Naive thymus-derived CD8-positive, alpha-beta T cell (primary cell): ENCODE measurements at regions not wholly inside any gene's neighbourhood (a gene's known extent, or its start where the extent isn't known, plus 50 kb on each side); places are given as distances from the start of the nearest gene placed in this dataset.

Experiments used
- ATAC-seq, 2 donors: fragments of 150-1000 bp; cut with Tn5 transposase in 1 of 2; sonication (Bioruptor Pico), chemical (Tn5 transposase) in 1 of 2; 1 replicate in 1 of 2; 2 replicates in 1 of 2; pipeline ENCODE4 v1.10.0; 2021; ENCODE audit warnings: mild to moderate bottlenecking in 2 of 2, moderate library complexity in 2 of 2
- POLR2A ChIA-PET: fragments of 350-600 bp; sonication (Branson Sonifier 250); formaldehyde crosslinking; loops from one replicate; lab custom pipeline; 2021; ENCODE audit warnings: antibody characterized with exemption; lab: Charles Lee
- DNase-seq, 10 donors: peaks; one replicate each; pipeline versions ENCODE4 v3.0.0 to v3.0.0-alpha.2; 2020 to 2022
- H3K27ac Mint-ChIP-seq, 10 donors: one replicate each; pipeline ENCODE4 v1.8.0; 2020 to 2022; ENCODE audit warnings: mild to moderate bottlenecking in 10 of 10, mixed read lengths in 10 of 10, moderate library complexity in 4 of 10, inconsistent platforms in 1 of 10
- H3K27me3 Mint-ChIP-seq, 5 donors: one replicate each; pipeline ENCODE4 v1.8.0; 2021 to 2022; ENCODE audit warnings: mixed read lengths in 5 of 5
- H3K36me3 Mint-ChIP-seq, 3 donors: one replicate each; pipeline ENCODE4 v1.8.0; 2020 to 2022; ENCODE audit warnings: mixed read lengths in 3 of 3, mild to moderate bottlenecking in 2 of 3, inconsistent platforms in 1 of 3
- H3K4me1 Mint-ChIP-seq, 4 donors: one replicate each; pipeline ENCODE4 v1.8.0; 2021 to 2022; ENCODE audit warnings: mixed read lengths in 4 of 4
- H3K4me3 Mint-ChIP-seq, 10 donors: one replicate each; pipeline ENCODE4 v1.8.0; 2020 to 2022; ENCODE audit warnings: mild to moderate bottlenecking in 10 of 10, mixed read lengths in 10 of 10, moderate library complexity in 6 of 10, inconsistent platforms in 1 of 10
- H3K9me3 Mint-ChIP-seq, 9 donors: one replicate each; pipeline ENCODE4 v1.8.0; 2020 to 2022; ENCODE audit warnings: mixed read lengths in 9 of 9, mild to moderate bottlenecking in 3 of 9, inconsistent platforms in 1 of 9, moderate library complexity in 1 of 9

DNA sequence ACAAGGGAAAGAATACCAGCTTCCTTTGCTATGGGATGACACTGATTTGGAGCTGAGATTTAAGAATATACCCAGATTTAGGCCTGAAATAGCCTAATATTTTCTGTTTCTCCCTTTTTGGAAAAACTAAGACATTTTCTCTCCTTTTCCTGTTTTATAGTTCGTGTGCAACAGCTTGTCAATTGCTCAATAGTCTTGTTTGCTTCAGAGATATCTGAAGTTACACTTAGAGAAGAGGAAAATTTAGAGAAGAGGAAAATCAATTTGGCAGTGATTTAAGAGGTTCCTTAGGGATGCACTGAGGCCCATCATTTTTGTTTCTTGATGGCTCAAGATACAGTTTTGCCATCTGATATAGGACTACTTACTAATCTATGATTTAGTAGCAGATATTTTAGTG is 398.6 kb downstream of the RFPL4B start:
- ATAC-seq = no peak
- peaks cover 0 to 19% (median 0%) of the 10 kb centered on the region in 9 donors for H3K9me3 Mint-ChIP-seq
- DNase-seq = no peak
- no peak overlapping the region for H3K27ac Mint-ChIP-seq
- no peaks in the 10 kb centered on the region for H3K4me1 Mint-ChIP-seq
- POLR2A ChIA-PET = no interaction called here
- H3K36me3 Mint-ChIP-seq = no peaks in the 10 kb centered on the region
- H3K4me3 Mint-ChIP-seq = no peak overlapping the region
- no peaks in the 10 kb centered on the region for H3K27me3 Mint-ChIP-seq

DNA sequence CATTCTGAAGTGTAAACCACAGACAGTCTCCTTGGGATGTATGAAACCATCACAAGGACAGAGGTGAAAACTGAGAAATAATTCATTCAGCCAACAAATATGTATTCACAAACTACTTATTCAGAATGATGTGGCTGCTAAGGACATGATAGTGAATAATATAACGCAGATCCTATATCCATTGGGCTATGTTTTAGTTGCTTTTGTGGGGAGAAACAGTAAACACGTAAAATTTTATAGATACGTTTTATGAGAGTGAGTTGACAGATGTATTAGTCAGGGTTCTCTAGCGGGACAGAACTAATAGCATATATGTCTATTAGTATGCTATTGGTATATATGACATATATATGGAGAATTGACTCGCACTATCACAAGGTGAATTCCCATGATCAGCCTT is 402.5 kb downstream of the RFPL4B start:
- Mint-ChIP-seq H3K9me3 (peaks cover 0 to 19% (median 0%) of the 10 kb centered on the region in 9 donors), H3K36me3 (no peaks in the 10 kb centered on the region), H3K4me1 (no peaks in the 10 kb centered on the region), H3K27me3 (no peaks in the 10 kb centered on the region), H3K27ac (no peak overlapping the region), H3K4me3 (no peak overlapping the region)
- no peak for ATAC-seq
- DNase-seq = no peak
- POLR2A ChIA-PET = no interaction called here

DNA sequence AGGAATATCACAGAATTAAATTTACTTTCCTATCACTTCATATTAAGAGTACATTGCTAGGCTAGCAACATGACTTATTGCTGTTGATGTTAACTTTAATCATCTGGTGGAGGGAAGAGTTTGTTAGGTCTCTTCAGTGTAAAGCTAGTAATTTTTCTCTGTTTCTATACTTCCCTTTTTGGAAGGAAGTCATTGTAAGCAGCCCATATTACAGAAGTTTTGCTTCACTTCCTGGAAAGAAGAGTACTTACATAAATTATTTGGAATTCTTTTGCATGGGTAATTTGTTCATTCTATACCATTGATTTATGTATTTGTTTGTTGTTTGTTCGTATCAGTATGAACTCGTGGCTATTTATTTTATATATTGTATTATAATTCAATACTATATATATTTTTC is 405.2 kb downstream of the RFPL4B start:
- POLR2A ChIA-PET = no interaction called here
- Mint-ChIP-seq H3K27ac (no peak overlapping the region), H3K36me3 (no peaks in the 10 kb centered on the region), H3K4me1 (no peaks in the 10 kb centered on the region), H3K27me3 (no peaks in the 10 kb centered on the region), H3K9me3 (peaks cover 0 to 19% (median 0%) of the 10 kb centered on the region in 9 donors), H3K4me3 (no peak overlapping the region)
- DNase-seq (no peak), ATAC-seq (no peak)

DNA sequence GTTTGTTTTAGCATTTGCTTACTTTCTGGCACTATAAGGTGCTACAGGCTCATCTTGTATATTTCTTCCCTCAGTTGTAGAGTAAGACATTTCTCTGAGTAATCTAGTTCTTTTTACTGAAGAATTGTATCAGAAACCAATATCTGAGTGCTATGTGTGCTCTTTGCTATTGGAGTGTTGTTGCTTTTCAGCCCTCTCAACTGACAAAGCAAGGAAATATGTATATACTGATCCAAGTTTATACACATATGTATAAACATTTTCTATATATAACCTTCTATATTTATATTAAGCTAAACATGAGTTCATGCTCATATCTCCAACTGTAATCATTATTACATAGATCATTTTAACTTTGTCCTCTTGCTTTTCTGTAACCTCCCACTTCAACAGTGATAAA is 405.7 kb downstream of the RFPL4B start:
- DNase-seq (no peak), ATAC-seq (no peak)
- H3K4me3 Mint-ChIP-seq = no peak overlapping the region
- H3K4me1 Mint-ChIP-seq = no peaks in the 10 kb centered on the region
- no peaks in the 10 kb centered on the region for H3K36me3 Mint-ChIP-seq
- H3K9me3 Mint-ChIP-seq = peaks cover 0 to 19% (median 0%) of the 10 kb centered on the region in 9 donors
- H3K27ac Mint-ChIP-seq = no peak overlapping the region
- H3K27me3 Mint-ChIP-seq = no peaks in the 10 kb centered on the region
- POLR2A ChIA-PET = no interaction called here

DNA sequence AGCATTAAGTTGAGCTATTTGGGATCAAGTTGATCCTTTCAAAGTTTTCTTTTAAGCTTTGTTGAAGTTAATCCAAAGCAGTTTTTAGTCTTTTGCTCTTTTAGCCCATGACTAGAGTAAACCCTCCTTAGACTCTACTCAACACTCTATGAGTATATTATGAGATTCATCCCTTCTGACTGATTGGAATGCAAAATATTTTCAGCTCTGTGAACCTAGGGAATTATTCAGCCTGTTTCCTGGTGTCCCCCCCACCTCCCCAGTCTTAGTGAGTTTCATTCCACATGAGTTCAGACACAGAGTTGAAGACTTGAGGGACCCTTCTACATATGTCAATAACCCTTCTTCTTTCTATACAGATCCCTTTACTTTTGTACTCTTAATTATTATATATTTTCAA is 413.7 kb downstream of the RFPL4B start:
- Mint-ChIP-seq H3K36me3 (no peaks in the 10 kb centered on the region), H3K4me3 (no peak overlapping the region), H3K4me1 (no peaks in the 10 kb centered on the region), H3K27ac (no peak overlapping the region), H3K27me3 (no peaks in the 10 kb centered on the region), H3K9me3 (peaks cover 0 to 10% (median 4%) of the 10 kb centered on the region in 9 donors)
- DNase-seq (no peak), ATAC-seq (no peak)
- POLR2A ChIA-PET = no interaction called here

DNA sequence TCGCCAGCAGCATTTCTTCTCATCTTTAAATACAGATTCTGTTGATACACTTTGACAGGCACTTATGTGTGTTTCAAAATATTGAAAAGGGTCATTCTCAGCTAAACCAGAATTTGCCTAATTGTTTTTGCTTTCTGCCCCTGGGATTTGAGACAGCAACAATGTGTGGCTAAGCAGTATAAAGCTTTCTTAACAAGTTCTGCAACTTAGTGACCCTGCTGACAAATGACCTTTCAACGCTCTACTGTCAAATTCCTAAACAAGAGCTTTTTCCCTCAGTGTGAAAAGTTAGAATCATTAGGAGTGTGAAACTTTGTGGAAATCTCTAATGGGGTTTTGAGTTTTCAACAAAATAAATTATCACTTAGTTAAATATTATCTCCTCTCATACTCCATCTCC is 414.6 kb downstream of the RFPL4B start:
- no peak overlapping the region for H3K4me3 Mint-ChIP-seq
- no peak for ATAC-seq
- H3K27ac Mint-ChIP-seq = no peak overlapping the region
- peaks cover under 1 to 16% (median 7%) of the 10 kb centered on the region in 9 donors for H3K9me3 Mint-ChIP-seq
- POLR2A ChIA-PET = no interaction called here
- DNase-seq = no peak
- no peaks in the 10 kb centered on the region for H3K27me3 Mint-ChIP-seq
- no peaks in the 10 kb centered on the region for H3K36me3 Mint-ChIP-seq
- H3K4me1 Mint-ChIP-seq = no peaks in the 10 kb centered on the region

DNA sequence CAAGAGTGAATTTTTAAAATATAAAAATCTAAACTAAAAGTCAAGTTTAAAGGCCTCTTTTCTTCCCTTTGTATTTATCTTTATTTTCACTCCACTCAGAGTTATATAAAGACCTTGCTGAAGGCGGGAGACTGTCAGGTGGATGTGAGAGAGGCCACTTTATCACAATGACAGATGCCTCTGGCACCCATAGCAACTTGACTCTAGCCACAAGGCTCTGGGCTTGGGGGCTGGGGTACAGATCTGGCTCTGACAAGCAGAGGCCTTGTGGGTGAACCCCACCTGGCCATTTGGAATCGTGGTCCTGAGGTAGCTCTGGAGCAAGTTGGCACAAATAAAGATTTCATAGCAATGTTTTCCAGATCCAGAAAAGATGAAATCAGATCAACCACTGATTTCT is 417.2 kb downstream of the RFPL4B start:
- Mint-ChIP-seq H3K9me3 (peaks cover 10 to 28% (median 18%) of the 10 kb centered on the region in 9 donors), H3K27me3 (no peaks in the 10 kb centered on the region), H3K4me3 (no peak overlapping the region), H3K27ac (no peak overlapping the region), H3K4me1 (no peaks in the 10 kb centered on the region), H3K36me3 (peaks cover 0 to 6% (median 0%) of the 10 kb centered on the region in 3 donors)
- POLR2A ChIA-PET = no interaction called here
- no peak for DNase-seq
- no peak for ATAC-seq

DNA sequence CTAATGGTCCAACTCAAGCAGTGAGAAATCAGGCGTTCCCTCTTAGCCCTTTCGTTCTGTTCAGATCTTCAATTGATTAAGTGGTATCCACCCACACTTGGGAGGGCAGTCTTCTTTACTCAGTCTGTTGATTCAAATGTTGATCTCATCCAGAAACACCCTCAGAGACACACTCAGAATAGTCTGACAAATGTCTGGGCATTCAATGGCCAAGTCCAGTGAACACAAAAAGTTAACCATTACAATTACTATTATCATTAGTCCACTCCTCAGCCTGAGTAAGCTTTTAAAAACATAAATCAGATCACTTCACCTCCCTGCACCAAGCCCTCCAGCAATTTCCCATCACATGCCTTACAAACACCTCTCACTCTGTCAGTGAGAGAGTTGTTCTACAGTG is 423.2 kb downstream of the RFPL4B start:
- peaks cover 0 to 6% (median 0%) of the 10 kb centered on the region in 3 donors for H3K36me3 Mint-ChIP-seq
- H3K9me3 Mint-ChIP-seq = peaks cover 9 to 23% (median 17%) of the 10 kb centered on the region in 9 donors
- H3K27ac Mint-ChIP-seq = no peak overlapping the region
- ATAC-seq (no peak), DNase-seq (no peak)
- H3K4me3 Mint-ChIP-seq = no peak overlapping the region
- H3K4me1 Mint-ChIP-seq = no peaks in the 10 kb centered on the region
- POLR2A ChIA-PET = no interaction called here
- H3K27me3 Mint-ChIP-seq = peaks cover 0 to 2% (median 0%) of the 10 kb centered on the region in 5 donors

DNA sequence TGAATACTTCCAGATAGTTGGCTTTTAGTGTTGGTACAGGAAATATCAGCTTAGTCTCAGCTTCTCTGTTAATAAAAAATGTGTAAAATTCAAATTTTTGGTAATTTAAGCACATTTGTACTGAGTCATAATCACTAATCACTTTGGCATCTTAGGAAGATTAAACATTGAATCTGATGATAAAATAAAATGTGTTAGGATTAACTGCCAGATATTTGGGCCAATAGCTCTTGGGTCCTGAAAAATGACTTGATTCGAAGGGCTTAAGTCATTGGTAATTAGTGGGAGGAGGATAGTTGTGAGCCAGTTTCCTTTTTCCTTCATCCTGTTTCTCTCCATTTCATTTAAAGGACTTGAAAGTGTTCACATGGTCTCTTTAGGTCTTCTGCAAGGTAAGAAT is 426.1 kb downstream of the RFPL4B start:
- POLR2A ChIA-PET = no interaction called here
- no peaks in the 10 kb centered on the region for H3K4me1 Mint-ChIP-seq
- DNase-seq (no peak), ATAC-seq (no peak)
- no peak overlapping the region for H3K27ac Mint-ChIP-seq
- H3K27me3 Mint-ChIP-seq = peaks cover 0 to 2% (median 0%) of the 10 kb centered on the region in 5 donors
- peaks cover 2 to 7% (median 6%) of the 10 kb centered on the region in 9 donors for H3K9me3 Mint-ChIP-seq
- peaks cover 0 to 5% (median 0%) of the 10 kb centered on the region in 3 donors for H3K36me3 Mint-ChIP-seq
- H3K4me3 Mint-ChIP-seq = no peak overlapping the region

DNA sequence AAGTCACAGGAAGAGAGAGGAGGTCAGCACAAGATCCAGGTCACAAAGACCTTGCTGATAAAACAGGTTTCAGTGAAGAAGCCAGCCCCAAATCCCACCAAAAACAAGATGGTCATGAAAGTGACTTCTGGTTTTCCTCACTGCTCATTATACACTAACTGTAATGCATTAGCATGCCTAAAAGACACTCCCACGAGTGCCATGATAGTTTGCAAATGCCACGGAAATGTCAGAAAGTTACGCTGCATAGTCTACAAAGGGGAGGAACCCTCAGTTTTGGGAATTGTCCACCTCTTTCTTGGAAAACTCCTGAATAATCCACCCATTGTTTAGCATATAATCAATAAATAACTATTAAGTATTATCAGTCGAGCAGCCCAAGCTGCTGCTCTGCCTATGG is 427.2 kb downstream of the RFPL4B start:
- no peaks in the 10 kb centered on the region for H3K36me3 Mint-ChIP-seq
- no peaks in the 10 kb centered on the region for H3K4me1 Mint-ChIP-seq
- no peak overlapping the region for H3K4me3 Mint-ChIP-seq
- DNase-seq (no peak), ATAC-seq (no peak)
- no peak overlapping the region for H3K27ac Mint-ChIP-seq
- H3K9me3 Mint-ChIP-seq = peaks cover 0 to 2% (median 0%) of the 10 kb centered on the region in 9 donors
- POLR2A ChIA-PET = no interaction called here
- H3K27me3 Mint-ChIP-seq = peaks cover 0 to 2% (median 0%) of the 10 kb centered on the region in 5 donors

DNA sequence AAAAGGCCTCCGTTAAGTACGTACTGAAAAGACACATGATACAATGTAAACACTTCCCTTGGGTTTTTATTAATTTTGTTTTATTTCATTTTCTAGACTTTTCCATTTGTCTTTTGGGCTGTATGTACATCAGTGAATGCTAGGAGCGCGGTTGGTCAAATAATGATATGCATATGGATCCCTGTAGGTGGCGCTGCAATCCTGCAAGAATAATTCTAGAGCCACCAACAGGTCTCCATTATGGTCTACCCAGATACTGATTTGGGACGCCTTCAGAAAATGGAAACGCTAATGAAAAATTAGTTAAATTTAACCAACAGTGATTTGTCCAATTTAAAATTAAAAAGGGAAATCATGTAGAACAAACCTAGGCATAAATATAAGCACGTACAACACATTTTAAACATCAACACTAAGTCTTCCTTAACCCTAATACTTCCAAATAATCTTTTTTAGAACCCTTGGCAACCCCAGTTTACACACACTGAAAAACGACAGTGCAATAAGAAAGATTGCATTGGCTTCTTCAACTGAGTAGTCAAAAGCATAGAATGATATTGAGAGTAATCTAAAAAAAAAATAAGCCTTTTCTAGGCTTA is 433.5 kb downstream of the RFPL4B start:
- POLR2A ChIA-PET = no interaction called here
- H3K9me3 Mint-ChIP-seq = peaks cover 0 to 1% (median 0%) of the 10 kb centered on the region in 9 donors
- DNase-seq (no peak), ATAC-seq (no peak)
- H3K27me3 Mint-ChIP-seq = peaks cover 0 to 2% (median 0%) of the 10 kb centered on the region in 5 donors
- H3K36me3 Mint-ChIP-seq = no peaks in the 10 kb centered on the region
- H3K4me1 Mint-ChIP-seq = no peaks in the 10 kb centered on the region
- H3K4me3 Mint-ChIP-seq = no peak overlapping the region
- no peak overlapping the region for H3K27ac Mint-ChIP-seq

DNA sequence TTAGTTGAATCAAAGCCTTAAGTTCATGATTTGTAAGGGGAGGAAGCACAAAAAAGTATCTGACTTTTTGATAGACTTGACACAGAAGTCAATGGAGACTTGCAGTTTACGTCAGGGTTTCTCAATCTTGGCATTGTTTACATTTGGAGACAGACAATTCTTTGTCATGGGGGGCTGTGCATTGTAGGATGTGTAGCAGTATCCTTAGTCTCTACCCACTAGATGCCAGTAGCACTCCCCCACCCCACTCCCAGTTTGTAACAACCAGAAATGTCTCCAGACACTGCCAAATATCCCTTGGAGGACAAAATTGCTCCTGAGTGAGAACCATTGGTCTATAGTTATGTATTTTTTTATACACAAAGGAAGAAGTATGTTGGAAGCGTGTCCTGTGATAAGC is 434.1 kb downstream of the RFPL4B start:
- H3K36me3 Mint-ChIP-seq = no peaks in the 10 kb centered on the region

DNA sequence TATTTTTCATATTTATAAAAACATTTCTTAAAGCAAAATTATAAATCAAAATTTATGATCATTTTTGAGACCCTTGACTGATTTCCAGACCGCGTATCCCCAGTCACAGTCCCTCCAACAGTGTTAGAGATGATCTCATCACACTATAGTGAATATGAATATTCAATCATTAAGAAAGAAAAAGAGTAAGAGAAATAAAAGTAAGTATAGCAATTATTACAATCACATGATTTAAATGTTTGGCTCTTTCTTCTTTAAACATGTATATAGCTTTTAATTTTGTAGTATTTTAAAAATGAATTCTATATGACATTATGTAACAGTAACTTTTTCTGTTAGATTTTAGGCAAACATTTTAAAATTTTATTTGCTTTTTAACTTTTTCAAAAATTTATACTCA is 438.3 kb downstream of the RFPL4B start:
- peaks cover 0 to 14% (median 0%) of the 10 kb centered on the region in 9 donors for H3K9me3 Mint-ChIP-seq
- no peaks in the 10 kb centered on the region for H3K36me3 Mint-ChIP-seq
- no peaks in the 10 kb centered on the region for H3K4me1 Mint-ChIP-seq
- no peak for DNase-seq
- no peak overlapping the region for H3K4me3 Mint-ChIP-seq
- ATAC-seq = no peak
- H3K27me3 Mint-ChIP-seq = peaks cover 0 to 1% (median 0%) of the 10 kb centered on the region in 5 donors
- POLR2A ChIA-PET = no interaction called here
- H3K27ac Mint-ChIP-seq = no peak overlapping the region

More for the DNA sequence above, 434.1 kb downstream of the RFPL4B start:
- no peak for ATAC-seq
- no peaks in the 10 kb centered on the region for H3K4me1 Mint-ChIP-seq
- H3K27me3 Mint-ChIP-seq = peaks cover 0 to 2% (median 0%) of the 10 kb centered on the region in 5 donors
- no peak for DNase-seq
- no peak overlapping the region for H3K4me3 Mint-ChIP-seq
- H3K27ac Mint-ChIP-seq = no peak overlapping the region
- H3K9me3 Mint-ChIP-seq = peaks cover 0 to 1% (median 0%) of the 10 kb centered on the region in 9 donors
- POLR2A ChIA-PET = no interaction called here

DNA sequence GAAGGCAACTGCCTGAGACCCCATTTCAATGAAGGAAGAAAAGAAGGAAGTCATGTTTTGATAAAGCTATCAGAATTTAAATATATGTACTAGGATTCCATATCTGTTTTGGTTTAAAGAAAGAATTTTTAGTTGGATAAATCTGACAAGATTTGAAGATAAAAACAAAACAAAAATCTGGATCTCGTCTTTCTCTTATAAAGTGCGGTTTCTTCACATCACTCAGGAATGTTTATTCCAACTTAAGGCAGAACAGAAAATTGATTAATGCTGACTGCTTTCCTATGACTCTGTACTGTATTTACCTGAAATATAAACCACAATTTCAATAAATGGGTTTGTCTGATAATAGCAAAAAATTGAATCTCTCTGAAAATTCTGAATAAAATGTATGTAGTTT is 439.7 kb downstream of the RFPL4B start:
- ATAC-seq = no peak
- peaks cover 0 to 14% (median 0%) of the 10 kb centered on the region in 9 donors for H3K9me3 Mint-ChIP-seq
- no peaks in the 10 kb centered on the region for H3K4me1 Mint-ChIP-seq
- no peaks in the 10 kb centered on the region for H3K36me3 Mint-ChIP-seq
- POLR2A ChIA-PET = no interaction called here
- no peak overlapping the region for H3K4me3 Mint-ChIP-seq
- no peaks in the 10 kb centered on the region for H3K27me3 Mint-ChIP-seq
- no peak for DNase-seq
- H3K27ac Mint-ChIP-seq = no peak overlapping the region
